OCI-LY7 (cell line): ENCODE measurements at regions not wholly inside any gene's neighbourhood (a gene's known extent, or its start where the extent isn't known, plus 50 kb on each side); places are given as distances from the start of the nearest gene placed in this dataset.

Experiments used
- BruUV-seq: library from RNA; stranded (reverse); fragments of 400-500 nt; replicated peaks from 2 replicates; lab custom pipeline; 2021; lab: Mats Ljungman, UMichigan
- CTCF ChIA-PET: fragments of 300-600 bp; sonication (Branson Sonifier 250); formaldehyde crosslinking; loops from one replicate; lab custom pipeline; 2022; ENCODE audit warnings: antibody characterized with exemption; ENCODE audit not compliant: unreplicated experiment; lab: Charles Lee
- POLR2A ChIA-PET: fragments of 300-600 bp; sonication (Branson Sonifier 250); formaldehyde crosslinking; loops from one replicate; lab custom pipeline; 2022; ENCODE audit warnings: antibody characterized with exemption; lab: Charles Lee
- DNase-seq: peaks from one replicate; pipeline ENCODE4 v3.0.0-alpha.2; 2015; ENCODE audit warnings: low spot score
- H2AFZ ChIP-seq: fragments of 200-600 bp; sonication (generic), shearing (Covaris generic); 2 replicates; pipeline ENCODE4 v1.6.1; 2014; ENCODE audit warnings: mild to moderate bottlenecking, antibody characterized with exemption, low read length, moderate library complexity
- H3K27ac ChIP-seq: fragments of 200-600 bp; sonication (generic); 2 replicates; pipeline ENCODE4 v1.5.1; 2014; ENCODE audit warnings: mixed run types, low read depth, mild to moderate bottlenecking, moderate library complexity, low read length, inconsistent platforms; ENCODE audit not compliant: poor library complexity, severe bottlenecking
- H3K36me3 ChIP-seq: fragments of 200-600 bp; sonication (generic); 2 replicates; pipeline ENCODE4 v1.6.1; 2014; ENCODE audit warnings: mild to moderate bottlenecking, antibody characterized with exemption, low read length, moderate library complexity, mixed read lengths; ENCODE audit not compliant: insufficient read depth
- H3K4me1 ChIP-seq: fragments of 200-600 bp; sonication (generic); 2 replicates; pipeline ENCODE4 v1.5.1; 2014; ENCODE audit warnings: mild to moderate bottlenecking, low read length; ENCODE audit not compliant: insufficient read depth, poor library complexity, severe bottlenecking
- H3K4me2 ChIP-seq: fragments of 200-600 bp; sonication (generic); 2 replicates; pipeline ENCODE4 v1.6.1; 2014; ENCODE audit warnings: mild to moderate bottlenecking, low read length
- H3K4me3 ChIP-seq: fragments of 200-600 bp; sonication (generic); 2 replicates; pipeline ENCODE4 v1.5.1; 2014; ENCODE audit warnings: mild to moderate bottlenecking, low read depth, low read length; ENCODE audit not compliant: poor library complexity, severe bottlenecking
- H3K79me2 ChIP-seq: fragments of 200-600 bp; sonication (generic); 2 replicates; pipeline ENCODE4 v1.6.1; 2016; ENCODE audit warnings: low read depth, mild to moderate bottlenecking, low read length, moderate library complexity, mixed read lengths; ENCODE audit not compliant: insufficient read depth
- H3K9me2 ChIP-seq: fragments of 200-600 bp; sonication (generic); 2 replicates; pipeline ENCODE4 v1.6.1; 2016; ENCODE audit warnings: mild to moderate bottlenecking, low read length, mixed read lengths; ENCODE audit not compliant: insufficient read depth
- H3K9me3 ChIP-seq: fragments of 200-600 bp; sonication (generic); 2 replicates; pipeline ENCODE4 v1.6.1; 2014; ENCODE audit warnings: mild to moderate bottlenecking, mixed run types, low read length, mixed read lengths
- H4K20me1 ChIP-seq: fragments of 200-600 bp; sonication (generic); 2 replicates; pipeline ENCODE4 v1.6.1; 2014; ENCODE audit warnings: mild to moderate bottlenecking, antibody characterized with exemption, low read length, moderate library complexity, mixed read lengths; ENCODE audit not compliant: insufficient read depth
- EZH2phosphoT487 ChIP-seq: fragments of 200-600 bp; sonication (generic); IDR thresholded peaks from 2 replicates; pipeline ENCODE4 v1.6.1; 2018; ENCODE audit warnings: low read depth, borderline replicate concordance, mild to moderate bottlenecking, mixed run types, antibody characterized with exemption, low read length, moderate library complexity, mixed read lengths
- intact Hi-C: fragments of 100-400 bp; cut with micrococcal nuclease; formaldehyde crosslinking; loops from one replicate; pipeline ENCODE4 v1.10.0; 2022; ENCODE audit not compliant: unreplicated experiment
- TF ChIP-seq, protein P1 (sequence below): fragments of 200-600 bp; sonication (generic); conservative IDR thresholded peaks from 2 replicates; pipeline ENCODE4 v1.5.1; 2014; ENCODE audit warnings: mild to moderate bottlenecking, antibody characterized with exemption, low read length, moderate library complexity, mixed read lengths

GRCh38 chr2:215796140-215796855, 217.1 kb downstream of the MREG start:
- no peaks in the 10 kb centered on the region for H3K9me3 ChIP-seq
- no peak overlapping the region for H3K4me3 ChIP-seq
- no peaks in the 10 kb centered on the region for H3K36me3 ChIP-seq
- no peaks in the 10 kb centered on the region for H3K4me1 ChIP-seq
- CTCF ChIA-PET, result no interaction called here
- peak overlapping the region; percentile 30; the same call in 1 of the 2 replicates for H2AFZ ChIP-seq
- POLR2A ChIA-PET, result interaction anchor here (1.0 kb wide), 1 partner anchor 12 kb away, joined by 4 read pairs; no protein-coding TSS in a partner anchor
- H3K27ac ChIP-seq, result no peak overlapping the region
- TF ChIP-seq, protein P1, sequence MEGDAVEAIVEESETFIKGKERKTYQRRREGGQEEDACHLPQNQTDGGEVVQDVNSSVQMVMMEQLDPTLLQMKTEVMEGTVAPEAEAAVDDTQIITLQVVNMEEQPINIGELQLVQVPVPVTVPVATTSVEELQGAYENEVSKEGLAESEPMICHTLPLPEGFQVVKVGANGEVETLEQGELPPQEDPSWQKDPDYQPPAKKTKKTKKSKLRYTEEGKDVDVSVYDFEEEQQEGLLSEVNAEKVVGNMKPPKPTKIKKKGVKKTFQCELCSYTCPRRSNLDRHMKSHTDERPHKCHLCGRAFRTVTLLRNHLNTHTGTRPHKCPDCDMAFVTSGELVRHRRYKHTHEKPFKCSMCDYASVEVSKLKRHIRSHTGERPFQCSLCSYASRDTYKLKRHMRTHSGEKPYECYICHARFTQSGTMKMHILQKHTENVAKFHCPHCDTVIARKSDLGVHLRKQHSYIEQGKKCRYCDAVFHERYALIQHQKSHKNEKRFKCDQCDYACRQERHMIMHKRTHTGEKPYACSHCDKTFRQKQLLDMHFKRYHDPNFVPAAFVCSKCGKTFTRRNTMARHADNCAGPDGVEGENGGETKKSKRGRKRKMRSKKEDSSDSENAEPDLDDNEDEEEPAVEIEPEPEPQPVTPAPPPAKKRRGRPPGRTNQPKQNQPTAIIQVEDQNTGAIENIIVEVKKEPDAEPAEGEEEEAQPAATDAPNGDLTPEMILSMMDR, result no peak
- no peak for TF ChIP-seq EZH2phosphoT487
- no peaks in the 10 kb centered on the region for H3K79me2 ChIP-seq
- intact Hi-C loops, result loop anchor here (5.0 kb wide), 1 partner anchor 121 kb away; no protein-coding TSS in a partner anchor
- H4K20me1 ChIP-seq, result no peaks in the 10 kb centered on the region
- DNase-seq, result no peak
- no TSS peak for BruUV-seq
- H3K4me2 ChIP-seq, result no peak overlapping the region
- H3K9me2 ChIP-seq, result no peaks in the 10 kb centered on the region

- intact Hi-C loops, result loop anchor here (5.0 kb wide), 1 partner anchor 122 kb away; no protein-coding TSS in a partner anchor
- CTCF ChIA-PET, result no interaction called here
- POLR2A ChIA-PET, result interaction anchor here (1.1 to 1.4 kb wide), 3 partner anchors 9 to 18 kb away, joined by 3 to 4 read pairs (median 4); no protein-coding TSS in a partner anchor
- H3K27ac ChIP-seq, result no peak overlapping the region
- no peaks in the 10 kb centered on the region for H3K79me2 ChIP-seq
- no peaks in the 10 kb centered on the region for H4K20me1 ChIP-seq
- DNase-seq, result peak; percentile 20
- H3K4me1 ChIP-seq, result no peaks in the 10 kb centered on the region
- H3K9me2 ChIP-seq, result no peaks in the 10 kb centered on the region
- no peak overlapping the region for H3K4me2 ChIP-seq
- no peaks in the 10 kb centered on the region for H3K9me3 ChIP-seq
- H3K4me3 ChIP-seq, result no peak overlapping the region
- H3K36me3 ChIP-seq, result no peaks in the 10 kb centered on the region
- H2AFZ ChIP-seq, result no peak overlapping the region
- TF ChIP-seq EZH2phosphoT487, result no peak
- TF ChIP-seq, protein P1, result peak; percentile 33; the same call in 1 of the 2 replicates
- no TSS peak for BruUV-seq
Observed at GRCh38 chr2:215794829-215795546, 218.4 kb downstream of the MREG start.
